Adrenal gland (tissue), 9 donors: ENCODE measurements at regions not wholly inside any gene's neighbourhood (a gene's known extent, or its start where the extent isn't known, plus 50 kb on each side); places are given as distances from the start of the nearest gene placed in this dataset.

Experiments used
- DNase-seq, 7 donors: peaks; one replicate each; pipeline ENCODE4 v3.0.0-alpha.2; 2019 to 2020
- H3K27ac ChIP-seq, 5 donors: fragments of 200-600 bp; sonication (generic) in 4 of 5; 1 replicate in 3 of 5; 2 replicates in 2 of 5; pipeline versions ENCODE4 v1.5.1 to v1.8.0; 2016 to 2020; ENCODE audit warnings: mild to moderate bottlenecking in 1 of 5
- H3K27me3 ChIP-seq: fragments of 200-600 bp; 2 replicates; pipeline ENCODE4 v1.8.0; 2021
- H3K36me3 ChIP-seq, 2 donors: fragments of 200-600 bp; replicated peaks in 1 of 2; 1 replicate in 1 of 2; 2 replicates in 1 of 2; pipeline versions ENCODE4 v1.5.1 to v1.8.0; 2018 to 2022
- H3K4me1 ChIP-seq, 2 donors: fragments of 200-600 bp; replicated peaks in 1 of 2; 1 replicate in 1 of 2; 2 replicates in 1 of 2; pipeline versions ENCODE4 v1.5.1 to v1.8.0; 2018 to 2021
- H3K4me3 ChIP-seq, 4 donors: fragments of 200-600 bp; sonication (generic) in 3 of 4; one replicate each; pipeline ENCODE4 v1.5.1; 2016 to 2018
- H3K9me3 ChIP-seq, 3 donors: fragments of 200-600 bp; sonication (generic) in 1 of 3; replicated peaks in 1 of 3; 1 replicate in 2 of 3; 2 replicates in 1 of 3; pipeline versions ENCODE4 v1.5.1 to v1.8.0; 2016 to 2021
- POLR2A ChIP-seq, 2 donors: fragments of 450-650 bp; IDR thresholded peaks; one replicate each; pipeline ENCODE4 v1.6.1; 2017; ENCODE audit warnings: antibody characterized with exemption in 2 of 2, mild to moderate bottlenecking in 2 of 2, moderate library complexity in 1 of 2
- WGBS, 4 donors: extraction: QIAGEN DNeasy Blood & Tissue Kit in 2 of 4; methylation state at CpG; one replicate each; pipeline versions ENCODE4 v1.1.5 to v1.1.7; 2013 to 2017; 5-methylcytosine and 5-hydroxymethylcytosine counted together
- intact Hi-C, 2 donors: fragments of 100-400 bp; cut with DNase I; formaldehyde crosslinking; loops; one replicate each; pipeline versions ENCODE4 v1.14.1 to v1.15.0; 2022 to 2023
- TF ChIP-seq, protein P1 (sequence below), 6 experiments: fragments of 450-650 bp in 4 of 6; fragments of 200-600 bp in 2 of 6; sonication (generic) in 1 of 6; IDR thresholded peaks; 1 replicate in 5 of 6; 2 replicates in 1 of 6; pipeline versions ENCODE4 v1.5.1 to v1.8.0; 2016 to 2021; ENCODE audit warnings: antibody characterized with exemption in 6 of 6, mild to moderate bottlenecking in 2 of 6, moderate library complexity in 1 of 6
- donor health status: healthy with polysubstance abuse.
- donor health status: Bipolar disorder and iron deficiency.
- donor health status: DM: yes; HTN: yes; CAD: no.
- donor health status: DM: no; HTN: no; CAD: no.
- donor health status: DM: no; HTN: no; CAD: no.

DNA sequence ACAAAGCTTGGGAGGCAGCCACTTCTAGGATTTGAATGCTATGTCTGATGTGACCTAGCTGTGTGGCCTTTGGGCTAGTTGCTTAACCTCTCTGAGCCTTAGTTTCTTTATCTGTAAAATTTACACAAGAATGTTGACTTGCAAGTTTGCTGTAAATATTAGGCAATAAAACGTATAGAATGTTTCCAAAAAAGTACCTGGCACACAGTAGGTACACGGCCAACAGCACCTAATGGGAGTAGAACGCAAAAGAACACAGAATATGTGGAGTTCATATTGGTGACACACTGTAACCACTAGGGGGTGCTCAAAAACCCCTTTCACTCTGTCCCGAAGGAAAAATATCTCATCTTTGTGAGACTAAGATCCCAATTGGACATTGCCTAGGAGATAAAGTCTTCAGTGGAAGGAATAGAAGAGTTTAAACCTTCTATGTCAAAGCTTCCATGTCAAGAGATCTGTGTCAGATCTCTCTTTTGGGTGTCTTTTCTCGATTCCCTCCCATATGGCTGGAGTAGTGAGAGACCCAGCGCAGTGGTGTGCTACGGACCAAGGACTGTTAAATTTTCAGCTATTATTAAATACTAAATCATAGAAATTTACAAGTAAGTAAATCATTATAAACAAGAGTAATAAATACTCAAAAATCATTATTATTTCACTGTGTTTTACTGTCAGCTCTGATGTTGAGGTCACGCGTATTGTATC is 145.4 kb upstream of the RAD23B start:
- WGBS, 4 donors = 67 to 71% (median 68%) methylated on average over 9 of the region's 9 CpGs
- H3K4me3 ChIP-seq = no peak overlapping the region
- intact Hi-C loops = no loop called here
- TF ChIP-seq, protein P1, sequence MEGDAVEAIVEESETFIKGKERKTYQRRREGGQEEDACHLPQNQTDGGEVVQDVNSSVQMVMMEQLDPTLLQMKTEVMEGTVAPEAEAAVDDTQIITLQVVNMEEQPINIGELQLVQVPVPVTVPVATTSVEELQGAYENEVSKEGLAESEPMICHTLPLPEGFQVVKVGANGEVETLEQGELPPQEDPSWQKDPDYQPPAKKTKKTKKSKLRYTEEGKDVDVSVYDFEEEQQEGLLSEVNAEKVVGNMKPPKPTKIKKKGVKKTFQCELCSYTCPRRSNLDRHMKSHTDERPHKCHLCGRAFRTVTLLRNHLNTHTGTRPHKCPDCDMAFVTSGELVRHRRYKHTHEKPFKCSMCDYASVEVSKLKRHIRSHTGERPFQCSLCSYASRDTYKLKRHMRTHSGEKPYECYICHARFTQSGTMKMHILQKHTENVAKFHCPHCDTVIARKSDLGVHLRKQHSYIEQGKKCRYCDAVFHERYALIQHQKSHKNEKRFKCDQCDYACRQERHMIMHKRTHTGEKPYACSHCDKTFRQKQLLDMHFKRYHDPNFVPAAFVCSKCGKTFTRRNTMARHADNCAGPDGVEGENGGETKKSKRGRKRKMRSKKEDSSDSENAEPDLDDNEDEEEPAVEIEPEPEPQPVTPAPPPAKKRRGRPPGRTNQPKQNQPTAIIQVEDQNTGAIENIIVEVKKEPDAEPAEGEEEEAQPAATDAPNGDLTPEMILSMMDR (IDR thresholded peaks at IDR 0.05) = peak; percentile 40 to 71 (median 66)
- no peak for TF ChIP-seq POLR2A (IDR thresholded peaks at IDR 0.05)
- H3K27me3 ChIP-seq = no peaks in the 10 kb centered on the region
- H3K4me1 ChIP-seq = no peaks in the 10 kb centered on the region
- H3K9me3 ChIP-seq = no peaks in the 10 kb centered on the region
- peak in 2 of 7 donors; percentile 26 to 28 for DNase-seq
- no peaks in the 10 kb centered on the region for H3K36me3 ChIP-seq
- H3K27ac ChIP-seq = no peak overlapping the region

- peak in 1 of 7 donors; percentile 10 for DNase-seq
- 51 to 68% (median 54%) methylated on average over 4 to 5 of the region's 5 CpGs for WGBS, 4 donors
- H3K27me3 ChIP-seq = no peaks in the 10 kb centered on the region
- no peak overlapping the region for H3K4me3 ChIP-seq
- no peaks in the 10 kb centered on the region for H3K4me1 ChIP-seq
- H3K27ac ChIP-seq = no peak overlapping the region
- no peaks in the 10 kb centered on the region for H3K36me3 ChIP-seq
- TF ChIP-seq POLR2A (IDR thresholded peaks at IDR 0.05) = no peak
- TF ChIP-seq, protein P1 (IDR thresholded peaks at IDR 0.05) = no peak
- H3K9me3 ChIP-seq = no peaks in the 10 kb centered on the region
- intact Hi-C loops = no loop called here
These were observed 144.7 kb upstream of the RAD23B start for GRCh38 chr9:107138261-107138992.

DNA sequence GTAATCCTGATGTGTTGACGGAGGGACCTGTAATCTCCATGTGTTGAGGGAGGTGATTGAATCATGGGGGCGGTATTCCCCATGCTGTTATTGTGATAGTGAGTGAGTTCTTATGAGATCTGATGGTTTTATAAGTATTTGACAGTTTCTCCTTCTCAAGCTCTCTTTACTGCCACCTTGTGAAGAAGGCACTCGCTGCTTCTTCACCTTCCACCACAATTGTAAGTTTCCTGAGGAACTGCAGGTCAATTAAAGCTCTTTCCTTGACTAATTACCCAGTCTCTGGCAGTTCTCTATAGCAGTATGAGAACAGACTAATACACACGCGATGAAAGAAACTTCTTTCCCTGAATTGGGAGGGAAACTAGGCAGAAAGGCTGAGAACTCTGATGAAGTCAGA is 141.1 kb upstream of the RAD23B start:
- TF ChIP-seq, protein P1 (IDR thresholded peaks at IDR 0.05) = no peak
- no peak for TF ChIP-seq POLR2A (IDR thresholded peaks at IDR 0.05)
- Histone ChIP-seq H3K9me3 (no peaks in the 10 kb centered on the region), H3K27me3 (no peaks in the 10 kb centered on the region), H3K4me1 (no peaks in the 10 kb centered on the region), H3K27ac (no peak overlapping the region), H3K4me3 (no peak overlapping the region), H3K36me3 (no peaks in the 10 kb centered on the region)
- no peak for DNase-seq
- 78 to 91% (median 83%) methylated on average over 5 of the region's 5 CpGs for whole genome bisulfite sequencing, 4 donors
- intact Hi-C loops = no loop called here

- Histone ChIP-seq H3K4me3 (no peak overlapping the region), H3K27ac (no peak overlapping the region)
These were observed 140.6 kb upstream of the RAD23B start for GRCh38 chr9:107142430-107142829.

More at GRCh38 chr9:107142430-107142829, 140.6 kb upstream of the RAD23B start:
- peak in 5 of 7 donors; percentile 11 to 53 (median 17) for DNase-seq
- intact Hi-C loops = no loop called here
- TF ChIP-seq, protein P1 (IDR thresholded peaks at IDR 0.05) = no peak
- no peak for TF ChIP-seq POLR2A (IDR thresholded peaks at IDR 0.05)
- Histone ChIP-seq H3K36me3 (no peaks in the 10 kb centered on the region), H3K4me1 (no peaks in the 10 kb centered on the region), H3K9me3 (no peaks in the 10 kb centered on the region), H3K27me3 (no peaks in the 10 kb centered on the region)
- WGBS, 4 donors = 79 to 94% (median 85%) methylated on average over 1 of the region's 1 CpG
